HG03196 (cell line): ENCODE measurements at regions not wholly inside any gene's neighbourhood (a gene's known extent, or its start where the extent isn't known, plus 50 kb on each side); places are given as distances from the start of the nearest gene placed in this dataset.
"Not testable (repeated sequence)": the region's sequence is repeated elsewhere in the genome, so short reads cannot be mapped to it uniquely, and the experiment has no call there.

Experiments
- ATAC-seq: cut with Tn5 transposase; IDR thresholded peaks from one replicate; pipeline ENCODE4 v1.9.1; 2021; ENCODE audit not compliant: unreplicated experiment

DNA sequence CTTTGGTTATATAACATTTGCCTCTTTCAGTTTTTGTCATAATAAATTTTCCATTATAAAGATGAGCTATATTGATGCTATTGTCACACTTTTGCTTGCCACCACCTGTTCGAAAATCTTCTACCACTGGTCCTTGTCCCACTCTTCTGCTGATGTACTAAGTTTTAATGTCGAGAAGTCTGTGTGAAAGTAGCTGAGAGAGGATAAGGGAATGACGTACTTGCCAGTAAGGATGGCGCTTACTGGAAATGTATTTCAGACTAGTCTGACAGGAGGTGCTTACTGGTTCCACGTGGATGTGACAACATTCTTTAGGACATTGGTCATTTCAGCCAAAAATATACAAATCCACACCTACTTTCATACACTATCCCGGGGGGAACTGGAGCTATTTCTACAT, 132.7 kb upstream of the NR3C2 start:
- no peak for ATAC-seq

DNA sequence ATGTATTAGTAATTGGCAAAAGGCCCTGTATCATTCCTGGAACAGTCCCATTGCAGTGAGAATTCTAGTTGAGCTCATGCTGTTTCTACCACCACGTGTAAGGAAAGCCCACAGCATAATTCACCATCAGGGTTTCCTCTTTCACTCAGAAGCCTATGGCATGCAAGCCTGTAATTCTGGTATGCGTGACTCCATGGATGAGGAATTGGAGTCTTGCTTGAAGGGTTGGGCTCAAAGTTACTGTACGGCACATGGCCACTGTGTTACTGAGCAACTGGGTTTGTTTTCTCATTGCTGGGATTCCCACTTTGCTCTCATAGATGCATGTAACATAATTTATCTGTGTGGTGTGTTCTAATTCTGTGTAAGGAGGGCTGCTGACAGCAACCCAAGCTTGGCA, 132.3 kb upstream of the NR3C2 start:
- ATAC-seq, result no peak

DNA sequence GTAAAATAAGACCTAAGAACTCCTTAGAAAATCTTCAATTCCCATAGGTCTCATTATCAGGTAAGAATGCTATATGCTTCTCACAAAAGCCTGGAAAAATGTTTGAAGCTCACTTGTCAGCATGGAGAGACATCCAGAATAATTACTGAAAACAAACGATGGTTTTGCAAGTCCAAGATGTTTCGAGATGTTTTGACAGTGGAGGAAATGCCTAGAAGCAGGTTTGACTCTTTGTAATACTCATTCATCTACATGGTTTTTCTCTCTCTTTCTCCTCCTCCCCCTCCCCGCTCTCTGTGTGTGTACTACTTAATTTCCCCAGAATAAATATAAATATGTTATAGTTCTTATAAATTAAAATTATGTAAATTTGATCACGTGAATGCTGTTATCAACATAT, 131.9 kb upstream of the NR3C2 start:
- ATAC-seq, result no peak

DNA sequence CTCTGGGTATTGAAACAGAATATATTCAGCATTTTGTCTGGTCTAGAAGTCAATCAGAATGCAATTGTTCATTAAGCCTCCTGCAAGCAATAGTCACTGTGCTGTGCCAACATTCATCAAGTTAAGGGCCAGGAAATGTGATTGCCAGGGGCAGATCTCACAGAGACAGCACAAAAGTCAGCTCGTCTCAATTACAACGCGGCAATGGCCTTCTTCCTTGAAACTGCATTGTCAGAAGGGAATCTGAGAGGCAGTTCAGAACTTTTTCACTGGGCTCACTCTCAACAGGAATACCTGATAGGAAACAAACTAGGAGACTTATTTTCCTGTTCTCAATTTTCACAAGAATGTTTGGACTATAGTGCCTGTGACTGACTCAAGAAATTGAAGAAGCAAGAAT, 131.1 kb upstream of the NR3C2 start:
- ATAC-seq, result no peak

DNA sequence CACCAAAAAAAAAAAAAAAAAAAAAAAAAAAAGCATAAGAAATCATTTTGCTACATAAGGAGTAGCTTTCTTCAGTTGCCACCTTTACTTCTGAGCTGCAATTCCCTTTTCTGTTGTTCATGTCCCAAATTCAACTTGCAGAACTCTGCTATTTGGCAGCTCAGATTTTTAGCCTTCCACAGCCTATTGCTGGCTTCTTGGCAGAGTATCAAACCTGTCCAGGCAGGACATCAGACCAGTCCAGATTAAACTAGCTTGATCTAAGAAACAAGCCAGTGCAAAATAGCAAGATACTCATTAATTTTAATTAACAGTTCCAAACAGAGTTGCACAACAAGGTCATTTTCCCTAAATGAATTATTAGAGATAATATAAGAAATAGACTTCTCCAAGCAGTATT, 123.6 kb upstream of the NR3C2 start:
- ATAC-seq, result no peak

DNA sequence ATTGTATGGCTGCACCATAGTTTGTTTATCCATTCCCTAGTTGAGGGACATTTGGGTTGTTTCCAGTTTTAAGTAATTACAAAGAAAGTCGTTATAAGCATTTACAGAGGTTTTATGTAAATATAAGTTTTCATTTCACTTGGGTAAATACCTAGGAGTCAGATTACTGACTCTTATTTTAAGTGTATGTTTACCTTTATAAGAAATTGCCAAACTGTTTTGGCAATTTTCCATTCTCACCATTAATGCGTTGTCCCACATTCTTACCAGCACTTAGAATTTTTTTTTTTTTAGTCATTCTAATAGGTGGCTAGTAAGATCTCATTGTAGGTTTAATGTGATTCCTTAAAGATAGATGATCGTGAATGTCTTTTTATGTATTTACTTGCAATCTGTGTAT, 121.5 kb upstream of the NR3C2 start:
- no peak for ATAC-seq

DNA sequence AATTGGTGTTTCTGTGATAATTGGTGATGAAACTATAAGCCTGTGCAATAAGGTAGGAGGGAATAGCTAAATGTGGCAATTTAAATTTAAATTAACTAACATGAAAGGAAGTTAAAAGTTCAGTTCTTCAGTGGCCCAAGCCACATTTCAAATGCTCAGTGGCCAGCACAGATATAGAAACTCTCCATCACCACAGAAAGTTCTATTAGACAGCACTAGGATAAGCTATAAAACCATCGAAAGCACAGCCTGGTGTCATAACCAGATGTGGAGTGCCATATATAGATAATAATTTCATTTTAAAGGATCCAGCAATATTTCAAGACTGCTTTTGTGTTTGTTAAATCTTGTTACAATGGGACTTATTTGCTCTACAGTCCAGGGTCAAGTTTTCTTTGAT, 119.3 kb upstream of the NR3C2 start:
- no peak for ATAC-seq

DNA sequence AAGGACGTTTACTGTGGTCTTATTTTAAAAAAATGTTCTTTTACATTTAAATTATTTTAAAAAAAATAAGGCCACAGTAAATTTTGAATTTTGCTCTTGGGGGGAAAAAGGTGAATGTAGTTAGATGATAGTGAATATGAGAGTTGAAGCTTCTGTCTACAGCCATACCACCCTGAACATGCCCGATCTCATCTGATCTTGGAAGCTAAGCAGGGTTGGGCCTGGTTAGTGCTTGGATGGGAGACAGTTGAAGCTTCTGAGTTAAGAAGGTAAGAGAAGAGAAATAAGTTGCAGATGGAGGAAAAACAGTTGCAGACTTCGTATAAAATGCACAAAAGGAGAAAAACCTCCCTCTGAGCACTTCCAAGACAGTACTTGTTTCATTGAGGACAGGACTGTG, 115.6 kb upstream of the NR3C2 start:
- no peak for ATAC-seq

DNA sequence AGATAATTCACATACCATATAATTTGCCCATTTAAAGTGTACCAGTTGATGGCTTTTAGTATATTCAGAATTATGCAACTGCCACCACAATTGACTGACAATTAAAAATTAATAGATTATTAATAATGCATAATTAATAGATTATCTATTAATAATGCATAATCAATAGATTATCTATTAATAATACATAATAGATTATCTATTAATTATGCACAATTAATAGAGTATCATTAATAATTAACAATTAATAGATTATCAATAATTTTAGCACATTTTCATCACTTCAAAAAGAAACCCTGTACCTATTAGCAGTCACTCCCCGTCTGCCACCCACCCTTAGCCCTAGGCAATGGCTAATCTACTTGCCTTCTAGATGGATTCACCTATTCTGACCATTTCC, 108.6 kb upstream of the NR3C2 start:
- no peak for ATAC-seq

DNA sequence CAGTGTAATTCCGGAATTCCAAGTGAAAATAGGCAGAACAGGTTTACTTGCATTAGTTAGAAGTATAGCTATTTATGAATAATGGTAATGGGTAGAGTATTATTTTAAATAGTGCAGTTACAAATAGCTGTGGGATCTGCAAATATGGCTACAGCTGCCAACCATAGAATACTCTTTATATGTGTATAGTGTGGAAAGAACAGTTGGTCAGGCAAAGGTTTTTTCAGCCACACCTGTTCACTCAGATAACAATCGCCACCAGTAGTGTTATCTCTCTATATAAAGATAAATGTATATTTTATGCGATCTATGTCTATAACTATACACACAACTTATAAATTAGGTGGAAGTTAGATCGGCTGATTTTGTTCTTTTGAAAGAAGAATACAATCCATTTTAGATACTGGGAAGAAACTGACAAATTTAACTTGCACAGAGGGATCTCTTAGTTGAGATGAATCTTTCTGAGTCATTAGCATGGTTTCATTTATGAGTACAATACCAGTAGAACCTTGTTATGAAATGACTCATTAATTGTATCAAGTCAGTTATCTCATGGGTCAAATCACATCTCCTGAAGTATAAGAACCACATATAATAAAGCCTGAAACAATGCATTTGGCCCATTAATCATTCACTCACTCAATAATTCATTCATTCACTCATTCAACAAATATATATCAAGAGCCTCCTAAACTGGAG, 100.9 kb upstream of the NR3C2 start:
- ATAC-seq, result no peak

DNA sequence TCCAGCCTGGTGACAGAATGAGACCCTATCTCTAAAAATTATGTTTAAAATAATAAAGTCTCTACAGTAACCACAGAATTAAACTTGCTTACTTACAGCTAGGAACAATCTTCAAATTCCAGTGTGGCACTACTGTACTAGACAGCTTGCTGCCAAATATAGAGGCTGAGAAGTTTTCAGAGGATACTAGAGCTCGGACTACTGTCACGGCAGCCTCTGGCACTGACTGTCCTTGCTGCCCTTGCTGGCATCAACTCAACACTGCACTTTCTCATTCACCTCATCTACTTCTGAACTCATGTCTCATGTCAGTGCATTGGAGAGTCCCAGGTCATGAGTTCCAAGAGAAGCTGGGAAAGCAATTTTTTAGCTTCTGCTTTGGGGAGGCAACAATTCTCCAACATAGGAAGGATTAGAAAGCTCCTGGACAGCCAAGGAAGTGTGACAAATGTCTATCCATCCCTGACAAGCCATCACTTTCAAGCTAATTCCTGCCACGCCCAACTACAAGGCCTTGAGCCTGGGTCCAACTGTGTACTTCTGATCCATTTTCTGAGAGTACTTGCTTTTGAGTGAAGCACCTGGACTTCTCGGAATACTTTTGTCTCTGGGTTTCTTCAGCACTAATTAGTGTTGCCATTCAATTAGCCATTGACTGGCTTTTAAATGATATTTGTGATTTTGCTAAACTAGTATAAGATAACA, 98.6 kb upstream of the NR3C2 start:
- no peak for ATAC-seq

DNA sequence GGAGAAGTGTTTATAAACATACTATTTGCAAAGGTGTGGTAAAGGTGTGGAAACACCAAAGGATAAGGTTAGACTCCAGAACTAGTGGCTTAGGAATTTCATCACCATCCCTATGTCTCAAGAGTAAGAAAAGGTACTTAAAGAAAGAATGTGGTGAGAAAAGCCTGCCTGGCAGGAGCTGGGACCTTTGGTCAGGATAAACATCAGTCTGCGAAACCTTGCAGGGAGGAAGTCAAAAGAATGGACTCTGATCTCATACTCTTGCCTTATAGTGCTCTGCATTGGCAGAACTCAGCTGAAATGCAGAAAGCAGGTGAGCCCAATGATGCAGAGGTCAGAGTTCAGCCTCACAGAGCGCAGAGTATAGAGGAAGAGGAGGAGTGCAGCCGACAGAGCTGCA, 97.2 kb upstream of the NR3C2 start:
- ATAC-seq, result no peak

DNA sequence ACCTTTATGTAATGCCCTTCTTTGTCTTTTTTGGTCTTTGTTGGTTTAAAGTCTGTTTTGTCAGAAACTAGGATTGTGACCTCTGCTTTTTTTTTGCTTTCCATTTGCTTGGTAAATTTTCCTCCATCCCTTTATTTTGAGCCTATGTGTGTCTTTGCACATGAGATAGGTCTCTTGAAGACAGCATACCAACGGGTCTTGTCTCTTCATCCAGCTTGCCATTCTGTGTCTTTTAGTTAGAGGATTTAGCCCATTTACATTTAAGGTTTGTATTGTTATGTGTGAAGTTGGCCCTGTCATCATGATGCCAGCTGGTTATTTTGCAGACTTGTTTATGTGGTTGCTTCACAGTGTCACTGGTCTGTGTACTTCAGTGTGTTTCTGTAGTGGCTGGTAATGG, 91.6 kb upstream of the NR3C2 start:
- not testable (repeated sequence) for ATAC-seq

DNA sequence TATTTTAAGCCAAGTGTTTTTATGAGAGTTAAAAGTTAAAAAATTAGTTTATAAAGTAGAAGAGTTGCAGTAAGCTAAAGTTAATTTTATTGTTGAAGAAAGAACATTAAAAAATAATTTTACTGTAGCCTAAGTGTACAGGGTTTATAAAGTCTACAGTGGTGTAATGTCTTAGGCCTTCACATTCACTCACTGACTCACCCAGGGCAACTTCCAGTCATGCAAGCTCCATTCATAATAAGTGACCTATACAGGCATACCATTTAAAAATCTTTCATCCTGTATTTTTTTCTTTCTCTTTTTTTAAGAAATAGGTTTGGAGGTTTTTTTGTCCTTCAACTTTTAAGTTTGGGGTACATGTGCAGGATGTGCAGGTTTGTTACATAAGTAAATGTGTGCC, 87.9 kb upstream of the NR3C2 start:
- no peak for ATAC-seq

DNA sequence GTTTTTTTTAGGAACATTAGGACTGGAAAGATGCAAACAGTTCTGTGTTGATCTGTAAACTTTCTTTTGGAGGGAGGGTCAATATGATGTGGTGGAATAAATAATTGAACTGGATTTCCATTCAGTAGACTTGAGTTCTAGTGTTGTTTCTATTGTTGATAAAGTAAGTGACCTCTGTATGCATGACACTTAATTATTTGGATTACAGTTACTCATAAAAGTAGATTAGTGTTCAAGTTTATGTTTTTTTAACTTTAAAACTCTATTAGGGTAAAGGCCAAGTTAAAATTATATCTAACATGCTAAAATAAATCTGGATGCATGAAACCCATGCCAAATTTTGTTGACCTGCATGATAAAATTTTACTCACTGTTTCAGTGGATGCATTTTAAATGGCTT, 85.4 kb upstream of the NR3C2 start:
- ATAC-seq, result no peak

DNA sequence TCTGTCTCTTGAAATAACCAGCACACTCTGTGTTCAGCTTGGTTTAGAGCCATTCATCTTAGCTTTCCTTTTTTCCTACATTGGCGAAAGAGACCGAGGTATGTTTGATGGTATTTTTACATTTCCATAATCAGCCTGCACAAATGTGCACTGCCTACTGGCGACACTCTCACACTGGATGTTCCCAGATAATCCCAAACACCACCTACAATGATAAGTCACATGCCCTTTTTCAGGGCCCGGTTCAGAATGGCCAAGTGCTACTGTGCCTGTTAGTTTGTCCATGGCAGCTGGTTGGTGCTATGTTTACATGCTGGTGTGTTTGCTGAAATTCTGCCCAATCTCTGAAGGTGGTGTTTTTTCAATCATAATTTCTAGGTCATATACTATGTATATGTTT, 80.8 kb upstream of the NR3C2 start:
- no peak for ATAC-seq

DNA sequence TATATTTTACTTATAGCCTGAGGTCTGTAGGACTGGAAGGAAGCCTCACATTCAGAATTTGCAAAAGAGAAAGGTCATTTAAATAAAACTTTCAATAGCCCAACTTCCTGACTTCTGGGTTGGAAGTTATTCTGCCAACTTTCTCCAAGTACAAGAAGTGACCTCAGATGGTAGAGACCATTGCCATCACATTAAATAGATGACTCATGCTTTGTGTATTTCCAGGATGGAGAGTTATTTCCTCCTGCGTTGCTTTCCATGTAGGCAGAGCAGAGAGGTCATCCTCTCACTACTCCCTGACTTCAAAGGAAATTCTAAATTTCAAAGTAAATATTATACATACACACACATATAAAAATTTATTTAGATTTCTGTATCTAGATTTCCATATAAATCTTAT, 73.0 kb upstream of the NR3C2 start:
- ATAC-seq, result no peak

DNA sequence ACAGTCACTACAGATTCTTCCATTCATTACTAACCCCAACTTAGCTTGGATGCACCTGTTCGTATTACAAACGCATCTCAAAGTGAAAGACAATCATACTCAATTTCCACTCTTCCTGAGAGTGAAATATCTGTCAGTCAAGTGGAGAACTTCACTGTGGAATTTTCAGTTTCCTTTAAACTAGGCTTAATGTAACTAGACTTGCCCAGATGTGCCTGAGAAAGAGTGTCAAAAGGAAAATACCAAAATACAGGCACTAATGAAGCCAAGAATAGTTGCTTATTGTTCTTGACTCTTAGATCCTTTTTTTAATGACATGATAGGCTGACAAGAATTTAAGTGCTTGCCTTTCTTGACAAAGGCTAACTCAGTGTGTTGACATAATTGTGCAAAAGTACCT, 72.4 kb upstream of the NR3C2 start:
- no peak for ATAC-seq

DNA sequence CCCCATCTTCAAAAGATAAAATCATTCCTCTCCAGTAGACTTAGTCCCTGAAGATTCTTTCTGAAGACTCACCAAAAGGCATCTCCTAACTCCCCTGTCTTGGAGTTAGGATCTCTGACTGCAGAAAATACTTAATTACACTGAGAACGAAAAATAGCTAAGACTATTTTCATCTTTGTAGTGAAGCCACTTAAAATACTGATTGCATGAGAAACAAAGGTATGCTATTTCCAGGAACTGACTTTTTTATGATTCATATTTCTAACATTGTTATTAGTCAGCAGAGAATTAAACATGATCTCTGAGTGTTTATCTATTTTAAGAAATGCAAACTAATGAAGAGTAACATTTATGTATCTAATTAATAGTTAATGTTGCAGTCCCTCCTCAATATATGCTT, 71.8 kb upstream of the NR3C2 start:
- no peak for ATAC-seq

DNA sequence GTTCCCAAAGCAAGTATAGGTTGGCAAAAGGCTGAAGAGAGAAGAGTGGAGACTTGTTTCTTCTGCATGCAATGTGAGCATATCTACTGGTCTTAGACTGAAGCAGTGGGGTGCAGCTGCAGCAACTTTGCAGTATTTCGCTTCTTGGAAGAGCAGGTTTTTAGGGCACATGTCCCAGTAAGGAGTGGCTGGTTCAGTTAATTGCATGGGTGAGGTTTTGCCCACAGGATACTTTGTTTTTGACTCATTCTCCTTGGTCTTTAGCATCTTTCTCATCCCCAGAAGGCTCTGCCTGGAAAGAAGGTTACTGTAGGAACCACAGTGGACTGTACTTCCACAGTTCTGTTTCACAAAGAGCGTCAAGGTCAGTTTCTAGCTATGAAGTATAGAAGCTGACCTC, 68.0 kb upstream of the NR3C2 start:
- ATAC-seq, result no peak

DNA sequence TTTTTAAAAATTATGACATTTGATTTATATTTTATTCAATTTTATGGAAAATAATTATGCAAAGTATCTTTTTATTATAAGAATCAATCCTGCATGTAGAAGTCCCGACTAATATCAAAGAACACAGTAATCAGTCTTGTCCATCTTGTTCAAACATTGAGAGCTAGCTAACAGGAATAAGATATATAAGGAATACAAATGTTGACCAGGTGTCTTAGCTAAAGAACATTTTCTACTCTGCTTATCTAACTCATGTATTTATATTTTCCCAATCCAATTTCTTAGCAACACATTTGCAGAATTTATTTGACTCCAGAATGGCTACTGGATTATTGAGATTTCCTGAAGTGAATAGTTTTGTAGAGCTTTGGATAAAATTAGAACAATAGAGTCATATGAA, 61.5 kb upstream of the NR3C2 start:
- no peak for ATAC-seq

DNA sequence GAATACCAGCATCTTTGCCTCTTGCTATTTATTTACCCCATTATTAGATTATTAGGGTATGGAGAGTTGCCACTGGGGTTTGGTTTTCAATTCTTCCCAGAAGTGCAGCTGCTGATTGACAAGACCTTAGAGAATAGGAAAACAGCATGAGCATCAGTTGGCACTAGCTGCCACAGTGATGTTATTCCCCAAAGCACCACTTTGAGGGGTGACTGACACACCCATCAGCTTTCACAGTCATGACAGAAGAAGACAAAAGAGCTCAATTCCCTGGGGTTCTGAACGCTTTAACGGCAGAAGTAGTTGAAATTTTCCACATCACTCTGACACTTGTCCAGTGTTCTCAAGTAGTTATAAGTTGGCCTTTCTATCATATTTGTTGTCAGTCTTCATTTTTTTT, 55.0 kb upstream of the NR3C2 start:
- ATAC-seq, result no peak

DNA sequence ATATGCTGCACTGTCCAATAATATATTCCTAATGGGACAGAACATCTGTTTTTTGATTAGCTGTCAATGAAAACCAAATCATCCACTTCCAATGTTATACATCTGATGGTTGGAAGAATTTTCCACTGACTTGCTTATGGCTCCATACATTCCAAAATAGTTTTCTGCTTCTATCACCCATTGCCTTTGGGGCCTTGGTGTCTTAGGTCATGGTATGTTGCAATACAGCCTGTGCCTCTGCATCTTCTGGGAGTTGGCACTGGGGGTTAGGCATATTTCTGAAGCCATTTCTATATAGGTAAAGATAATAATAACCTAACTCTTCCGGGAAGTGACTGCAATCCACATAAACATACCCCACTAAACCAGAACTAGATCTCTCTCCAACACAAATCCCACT, 53.2 kb upstream of the NR3C2 start:
- no peak for ATAC-seq
